ENCODE measurements at regions not wholly inside any gene's neighbourhood (a gene's known extent, or its start where the extent isn't known, plus 50 kb on each side); places are given as distances from the start of the nearest gene placed in this dataset.
"Not testable (repeated sequence)": the region's sequence is repeated elsewhere in the genome, so short reads cannot be mapped to it uniquely, and the experiment has no call there.

DNA sequence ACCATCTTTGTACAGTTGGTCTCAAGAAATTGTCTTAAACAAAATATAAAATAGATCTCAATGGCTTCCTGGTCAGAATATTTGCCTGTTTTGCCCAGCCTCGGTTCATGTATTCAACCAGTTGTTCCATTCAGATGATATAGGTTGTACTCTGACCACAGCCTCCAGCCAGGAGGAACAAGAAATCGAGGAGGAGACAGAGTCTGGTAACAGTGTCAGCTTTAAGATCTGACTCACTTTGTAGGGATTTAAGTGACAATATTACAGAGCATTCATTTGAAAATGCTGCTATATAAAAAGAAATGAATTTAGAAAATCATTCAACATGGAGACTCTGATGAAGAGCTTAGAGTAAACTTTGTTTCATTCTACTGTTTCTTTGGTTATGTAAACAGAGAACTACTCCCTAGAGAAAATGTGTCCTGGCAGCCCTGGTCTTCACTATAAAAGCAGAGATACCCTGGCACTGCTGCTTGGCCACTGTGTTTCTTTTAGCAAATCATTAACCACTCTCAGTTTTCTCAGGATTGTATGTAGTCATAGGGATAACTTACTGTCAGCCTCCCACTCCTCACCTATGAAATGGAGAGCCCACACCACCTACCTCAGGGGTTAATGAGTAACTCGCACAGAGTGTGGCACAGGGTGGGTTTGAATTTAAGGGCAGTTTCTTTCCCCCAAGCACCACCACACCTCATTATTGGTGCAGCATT is 53.5 kb downstream of the PAGE2 start:
- no peak for DNase-seq

DNA sequence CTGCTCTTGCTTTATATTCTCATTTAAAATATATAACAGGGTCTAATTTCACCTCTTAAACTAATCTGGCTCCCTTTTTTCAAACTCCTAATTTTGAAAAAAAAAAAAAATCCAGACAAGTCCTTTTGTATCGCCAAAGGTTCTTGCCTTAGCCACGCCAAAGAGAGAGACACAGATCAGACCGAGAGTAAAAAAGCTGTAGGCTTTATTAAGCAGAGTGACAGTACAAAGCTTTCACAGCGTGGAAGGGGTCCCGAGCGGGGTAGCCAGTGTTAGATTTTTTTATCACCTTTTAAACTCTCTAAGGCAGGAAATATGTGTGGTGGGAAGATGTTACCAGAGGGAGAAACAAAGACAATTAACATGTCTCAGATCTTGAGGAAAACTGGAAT is 54.1 kb downstream of the PAGE2 start:
- DNase-seq, result no peak

DNA sequence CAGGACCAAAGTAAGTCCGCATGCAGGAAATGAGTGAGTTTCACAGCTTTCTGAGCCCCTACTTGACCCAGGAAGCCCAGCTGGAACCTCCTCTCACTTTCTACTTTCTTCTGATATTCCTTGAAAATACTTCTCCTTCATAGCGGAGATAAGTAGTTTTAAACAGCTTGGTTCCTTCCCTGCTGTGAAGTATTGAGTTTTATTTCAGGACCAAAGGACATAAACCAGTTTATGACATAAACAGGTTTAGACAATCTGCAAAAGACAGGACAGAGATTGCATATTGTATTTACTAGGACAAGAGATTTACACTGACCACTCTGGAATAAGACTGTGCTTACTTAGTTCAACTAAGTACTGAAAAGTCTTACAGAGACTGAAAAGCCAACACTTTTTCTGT is 54.8 kb downstream of the PAGE2 start:
- DNase-seq, result no peak

DNA sequence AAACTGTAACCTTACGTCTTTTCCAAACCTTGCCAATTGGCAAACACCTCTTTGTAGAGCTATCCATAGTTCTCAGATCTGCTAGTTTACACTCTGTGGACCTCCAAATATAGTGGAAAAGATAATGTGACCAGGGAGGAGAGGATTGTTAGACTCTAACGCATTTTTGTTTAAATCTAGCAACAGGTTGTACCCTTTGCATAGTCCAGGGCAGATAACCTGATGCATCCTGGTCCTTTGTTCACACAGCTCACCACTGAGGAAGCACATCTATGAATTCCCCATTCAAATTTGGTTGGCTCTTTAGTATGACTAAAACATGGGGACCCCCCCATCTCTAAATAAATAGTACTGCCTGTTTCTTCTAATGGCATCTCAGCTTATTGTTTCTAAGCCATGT is 55.9 kb downstream of the PAGE2 start:
- no peak for DNase-seq

DNA sequence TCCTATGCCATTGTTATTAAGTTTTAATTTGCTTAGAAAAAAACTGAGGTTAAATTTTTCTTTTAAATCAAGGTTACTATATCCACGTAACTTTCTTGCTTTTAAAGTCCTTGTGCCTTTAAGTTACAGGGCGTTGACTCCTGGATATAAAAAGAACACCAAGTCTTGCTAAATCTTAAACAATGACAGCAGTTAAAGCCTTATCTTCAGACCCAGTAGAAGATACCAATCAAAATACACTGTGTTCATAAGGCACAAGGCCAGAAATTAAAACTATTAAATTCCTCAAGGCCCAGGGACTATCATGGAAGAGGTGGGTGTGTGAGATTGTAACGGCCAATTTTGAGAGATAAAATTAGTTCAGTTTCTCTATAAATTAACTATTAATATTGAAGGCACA is 60.4 kb downstream of the PAGE2 start:
- no peak for DNase-seq

DNA sequence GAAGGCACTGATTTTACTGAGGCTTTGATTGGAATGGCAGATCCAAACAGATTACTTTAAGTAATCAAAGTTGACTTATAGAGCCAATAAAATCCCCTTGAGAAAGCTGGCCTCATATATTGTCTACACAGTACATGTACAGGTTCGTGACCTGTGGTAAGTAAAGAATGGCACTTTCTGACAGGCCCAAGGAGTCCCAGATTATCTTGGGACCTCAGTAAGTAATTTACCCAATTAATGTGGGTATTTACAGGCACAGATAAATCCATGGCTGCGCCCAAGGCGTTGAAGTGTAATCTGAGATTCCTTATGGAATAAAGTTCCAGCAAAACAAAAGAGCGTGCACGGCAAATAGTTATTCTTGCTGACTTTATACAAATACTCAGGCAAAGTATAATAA is 62.4 kb downstream of the PAGE2 start:
- DNase-seq, result no peak

DNA sequence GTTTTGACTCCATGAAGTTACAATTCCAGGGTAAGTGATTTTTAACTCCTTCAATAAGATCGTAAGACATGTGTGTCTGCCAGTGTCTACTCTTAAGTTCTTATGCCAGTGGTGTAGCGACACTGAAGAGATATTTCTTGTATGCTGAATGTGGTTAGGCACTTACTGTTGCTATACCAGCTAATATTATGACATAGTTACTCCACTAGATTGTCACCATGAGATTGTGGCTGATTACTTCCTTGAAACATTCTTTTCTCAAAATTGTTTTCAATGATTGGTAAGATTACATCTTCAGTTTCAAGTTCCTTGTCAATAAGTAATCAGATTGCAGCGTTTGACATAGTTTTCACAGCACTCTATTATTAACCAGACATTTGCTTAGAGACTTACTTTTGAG is 60.6 kb upstream of the PAGE5 start:
- DNase-seq, result no peak

DNA sequence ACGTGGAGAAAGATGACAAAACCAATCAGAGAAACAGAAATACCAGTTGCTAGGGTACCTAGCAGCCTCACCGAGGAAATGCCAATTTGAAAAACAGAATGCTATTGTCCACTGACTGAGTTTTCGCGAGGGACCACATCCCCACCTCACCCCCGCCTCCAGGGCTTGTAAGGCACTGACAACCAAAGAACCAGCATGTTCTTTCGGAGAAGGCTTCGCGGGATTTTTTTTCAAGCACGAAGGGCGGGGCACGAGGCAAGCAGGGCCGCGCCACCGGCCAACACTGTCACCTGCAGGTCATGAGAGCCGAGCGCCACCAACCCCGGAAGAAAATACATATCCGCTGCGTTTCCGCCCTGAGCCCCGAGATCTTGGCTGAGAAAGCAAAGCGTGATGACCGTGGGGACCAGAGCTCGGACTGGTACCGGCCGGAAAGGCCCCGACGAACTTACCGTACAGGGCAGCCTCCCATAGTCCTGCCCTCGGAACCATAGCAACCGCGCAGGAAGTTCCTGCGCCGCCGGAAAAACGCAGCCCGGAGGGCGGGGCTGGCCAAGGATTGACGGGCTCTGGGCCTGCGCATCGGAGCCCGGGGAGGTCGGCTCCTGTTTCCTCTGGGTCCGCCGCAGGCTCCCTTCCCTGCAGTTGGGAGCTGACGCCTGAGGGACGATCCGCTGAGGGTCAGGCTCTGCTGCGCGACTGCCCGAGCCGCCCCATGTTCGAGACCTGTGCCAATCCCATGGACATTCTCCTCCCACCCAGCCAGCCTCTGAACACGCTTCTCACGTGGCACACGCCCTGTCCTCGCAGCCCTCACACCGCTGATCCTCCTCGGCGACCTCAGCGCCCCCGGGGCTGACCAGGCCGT is 59.2 kb upstream of the PAGE5 start:
- DNase-seq, result peak; percentile 82 to 90 (median 86)

DNA sequence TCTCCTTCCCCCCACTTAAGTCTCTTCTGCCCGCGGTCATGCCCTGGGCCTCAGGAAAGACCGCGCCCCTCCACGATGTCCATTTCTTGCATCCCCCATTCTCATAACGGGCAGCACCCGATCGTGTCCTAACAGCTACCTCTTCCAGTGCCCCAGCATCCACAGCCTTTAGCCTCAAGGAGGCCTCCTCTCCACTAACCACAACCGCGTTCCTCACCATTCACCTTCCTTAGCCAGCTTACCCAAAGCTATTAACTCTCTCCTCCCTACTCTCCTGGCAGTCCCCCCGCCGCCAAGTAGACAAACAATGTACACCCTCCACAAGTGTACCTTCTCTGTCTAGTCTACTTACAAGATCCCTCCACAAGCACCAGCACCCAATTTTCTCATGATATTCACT is 58.6 kb upstream of the PAGE5 start:
- no peak for DNase-seq

DNA sequence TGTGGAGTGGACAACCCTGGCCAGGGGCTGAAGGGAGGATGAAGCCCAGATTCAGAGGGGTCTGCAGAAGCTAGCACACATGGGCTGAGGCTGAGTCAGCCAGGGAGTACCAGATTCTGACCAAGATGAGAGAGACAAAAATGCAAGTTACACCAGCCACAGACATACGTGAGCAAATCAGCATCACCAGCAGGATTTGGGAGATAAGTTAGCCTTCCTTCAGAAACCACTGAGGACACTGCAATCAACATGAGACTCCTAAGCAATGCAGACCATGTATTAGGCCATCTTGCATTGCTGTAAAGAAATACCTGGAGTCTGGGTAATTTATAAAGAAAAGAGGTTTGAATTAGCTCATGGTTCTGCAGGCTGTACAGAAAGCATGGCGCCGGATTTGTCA is 57.0 kb upstream of the PAGE5 start:
- no peak for DNase-seq

DNA sequence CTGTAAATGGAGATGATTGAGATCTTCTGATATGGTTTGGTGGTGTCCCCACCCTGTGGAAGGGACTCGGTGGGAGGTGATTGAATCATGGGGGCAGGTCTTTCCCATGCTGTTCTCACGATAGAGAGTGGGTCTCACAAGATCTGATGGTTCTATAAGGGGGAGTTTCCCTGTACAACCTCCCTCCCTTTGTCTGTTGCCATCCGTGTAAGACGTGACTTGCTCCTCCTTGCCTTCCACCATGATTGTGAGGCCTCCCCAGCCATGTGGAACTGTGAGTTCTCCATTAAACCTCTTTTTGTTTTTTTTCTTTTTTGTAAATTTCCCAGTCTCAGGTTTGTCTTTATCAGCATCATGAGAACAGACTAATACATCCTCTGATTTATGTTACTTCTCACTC is 55.1 kb upstream of the PAGE5 start:
- not testable (repeated sequence) for DNase-seq

DNA sequence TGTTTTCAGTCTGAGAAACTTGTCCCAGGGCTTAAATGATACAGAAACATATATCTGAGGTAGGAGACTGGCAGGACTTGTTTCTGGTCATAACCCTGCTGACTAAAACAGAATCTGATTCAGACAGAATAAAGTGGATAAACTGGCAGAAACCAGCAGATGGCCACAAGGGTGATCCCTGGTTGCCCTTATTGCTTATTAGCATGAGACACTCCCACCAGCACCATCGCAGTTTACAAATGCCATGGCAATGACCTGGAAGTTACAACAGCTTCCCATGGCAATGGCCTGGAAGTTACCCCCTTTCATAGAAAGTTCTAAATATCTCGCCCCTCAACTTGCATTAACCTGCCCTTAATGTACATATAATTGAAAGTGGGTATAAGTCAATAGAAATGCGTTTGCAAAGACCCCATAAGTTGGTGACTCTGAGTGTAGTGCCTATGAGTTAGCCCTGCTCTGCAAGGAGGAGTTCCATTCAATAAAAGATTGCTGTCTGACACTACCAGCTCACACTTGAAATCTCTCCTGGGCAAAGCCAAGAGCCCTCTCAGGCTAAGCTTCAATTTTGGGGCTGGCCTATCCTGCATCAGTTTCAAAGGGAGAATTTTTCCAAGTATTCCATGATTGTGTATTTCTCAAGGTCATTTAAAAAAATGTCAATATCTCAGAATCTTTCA is 52.9 kb upstream of the PAGE5 start:
- no peak for DNase-seq

DNA sequence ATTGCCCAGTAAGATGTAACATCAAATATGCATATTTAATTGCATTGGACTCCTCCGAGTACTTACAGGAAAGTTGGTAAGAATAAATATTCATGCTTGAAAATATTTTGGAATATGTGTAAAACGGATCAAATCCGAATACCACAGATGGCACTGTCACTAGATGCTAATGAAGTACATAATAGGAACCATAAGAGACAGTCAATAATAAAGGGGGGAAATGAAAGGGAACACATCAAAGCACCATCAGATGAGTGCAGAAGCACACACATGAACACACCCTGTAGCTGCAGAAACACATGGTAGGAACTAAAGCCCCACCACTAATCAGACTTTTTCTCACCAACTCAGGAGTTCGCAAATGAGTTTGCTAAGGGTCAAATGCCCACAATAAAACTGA is 52.2 kb upstream of the PAGE5 start:
- no peak for DNase-seq

DNA sequence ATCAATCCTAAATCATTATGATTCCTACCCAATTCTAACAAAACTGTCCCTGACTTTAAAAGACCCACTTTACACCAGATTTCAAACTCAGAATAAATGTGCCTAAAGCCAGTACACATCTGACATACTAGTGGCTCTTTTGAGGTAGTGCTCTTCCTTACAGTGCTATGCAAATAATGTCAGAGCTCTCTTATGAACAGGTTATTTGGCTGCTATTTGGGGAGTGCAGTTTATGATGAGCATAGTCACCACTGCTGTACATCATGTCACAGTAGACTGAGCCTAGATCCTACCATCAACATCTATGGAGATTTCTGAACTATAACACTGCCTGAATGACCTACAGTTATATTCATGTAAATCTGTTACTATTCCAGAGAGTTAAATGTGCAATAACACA is 50.4 kb upstream of the PAGE5 start:
- no peak for DNase-seq
